ENCODE measurements at regions not wholly inside any gene's neighbourhood (a gene's known extent, or its start where the extent isn't known, plus 50 kb on each side); places are given as distances from the start of the nearest gene placed in this dataset.

GRCh38 chr2:48248251-48248933, 66.1 kb upstream of the FOXN2 start:
- Histone ChIP-seq H3K9me3 (ENCODE audit: low read depth) (no peaks in the 10 kb centered on the region), H4K20me1 (ENCODE audit: insufficient read depth, poor library complexity, severe bottlenecking) (no peaks in the 10 kb centered on the region), H3K4me3 (no peak overlapping the region), H3K27ac (peak overlapping the region; percentile 48), H3K79me2 (no peaks in the 10 kb centered on the region), H3K27me3 (no peaks in the 10 kb centered on the region), H2AFZ (no peak overlapping the region), H3K4me2 (peak overlapping the region; percentile 26), H3K9me2 (replicated peaks; ENCODE audit: insufficient read depth) (no peaks in the 10 kb centered on the region), H3K4me1 (ENCODE audit: insufficient read depth) (peaks cover 20% of the 10 kb centered on the region), H3K36me3 (replicated peaks; ENCODE audit: insufficient read depth, low read depth) (no peaks in the 10 kb centered on the region)
- DNase-seq (ENCODE audit: low spot score): peak; percentile 69
- TF ChIP-seq EZH2phosphoT487 (IDR thresholded peaks at IDR 0.05; ENCODE audit: low read depth, severe bottlenecking, unreplicated experiment) (no peak), EZH2 (IDR thresholded peaks at IDR 0.05; ENCODE audit: borderline replicate concordance) (no peak), CTCF (IDR thresholded peaks at IDR 0.05; ENCODE audit: poor library complexity) (no peak)
- WGBS (ENCODE audit: low lambda C conversion rate, missing lambda C conversion rate): 94% methylated on average over 3 of the region's 3 CpGs

GRCh38 chr2:48249025-48249424, 65.5 kb upstream of the FOXN2 start:
- H3K27me3 ChIP-seq: no peaks in the 10 kb centered on the region
- no peak overlapping the region for H3K4me3 ChIP-seq
- no peaks in the 10 kb centered on the region for H3K9me3 ChIP-seq (ENCODE audit: low read depth)
- H3K79me2 ChIP-seq: no peaks in the 10 kb centered on the region
- no peaks in the 10 kb centered on the region for H3K9me2 ChIP-seq (replicated peaks; ENCODE audit: insufficient read depth)
- WGBS (ENCODE audit: low lambda C conversion rate, missing lambda C conversion rate): 49% methylated on average over 2 of the region's 2 CpGs
- no peak for TF ChIP-seq EZH2 (IDR thresholded peaks at IDR 0.05; ENCODE audit: borderline replicate concordance)
- no peak for TF ChIP-seq CTCF (IDR thresholded peaks at IDR 0.05; ENCODE audit: poor library complexity)
- no peak for TF ChIP-seq EZH2phosphoT487 (IDR thresholded peaks at IDR 0.05; ENCODE audit: low read depth, severe bottlenecking, unreplicated experiment)
- H2AFZ ChIP-seq: no peak overlapping the region
- H4K20me1 ChIP-seq (ENCODE audit: insufficient read depth, poor library complexity, severe bottlenecking): no peaks in the 10 kb centered on the region
- no peaks in the 10 kb centered on the region for H3K36me3 ChIP-seq (replicated peaks; ENCODE audit: insufficient read depth, low read depth)
- no peak for DNase-seq (ENCODE audit: low spot score)
- peak overlapping the region; percentile 48 for H3K27ac ChIP-seq
- peaks cover 20% of the 10 kb centered on the region for H3K4me1 ChIP-seq (ENCODE audit: insufficient read depth)
- H3K4me2 ChIP-seq: peak overlapping the region; percentile 26

- H3K27me3 ChIP-seq: no peaks in the 10 kb centered on the region
- no peaks in the 10 kb centered on the region for H3K79me2 ChIP-seq
- no peaks in the 10 kb centered on the region for H3K36me3 ChIP-seq (replicated peaks; ENCODE audit: insufficient read depth, low read depth)
- peaks cover 20% of the 10 kb centered on the region for H3K4me1 ChIP-seq (ENCODE audit: insufficient read depth)
- H3K4me2 ChIP-seq: peak overlapping the region; percentile 35
- no peaks in the 10 kb centered on the region for H4K20me1 ChIP-seq (ENCODE audit: insufficient read depth, poor library complexity, severe bottlenecking)
- peak; percentile 61 for DNase-seq (ENCODE audit: low spot score)
- no peak overlapping the region for H2AFZ ChIP-seq
- peak overlapping the region; percentile 17 for H3K27ac ChIP-seq
- WGBS (ENCODE audit: low lambda C conversion rate, missing lambda C conversion rate): 64% methylated on average over 5 of the region's 5 CpGs
- no peaks in the 10 kb centered on the region for H3K9me2 ChIP-seq (replicated peaks; ENCODE audit: insufficient read depth)
- no peak overlapping the region for H3K4me3 ChIP-seq
- no peaks in the 10 kb centered on the region for H3K9me3 ChIP-seq (ENCODE audit: low read depth)
- TF ChIP-seq EZH2phosphoT487 (IDR thresholded peaks at IDR 0.05; ENCODE audit: low read depth, severe bottlenecking, unreplicated experiment) (no peak), CTCF (IDR thresholded peaks at IDR 0.05; ENCODE audit: poor library complexity) (no peak), EZH2 (IDR thresholded peaks at IDR 0.05; ENCODE audit: borderline replicate concordance) (no peak)
These were observed 64.6 kb upstream of the FOXN2 start for GRCh38 chr2:48249631-48250473.

All from hepatocyte (in vitro differentiated cells).